Dermis microvascular lymphatic vessel endothelial cell (primary cell): ENCODE measurements at regions not wholly inside any gene's neighbourhood (a gene's known extent, or its start where the extent isn't known, plus 50 kb on each side); places are given as distances from the start of the nearest gene placed in this dataset.
"Not testable (repeated sequence)": the region's sequence is repeated elsewhere in the genome, so short reads cannot be mapped to it uniquely, and the experiment has no call there.

Experiments used
- DNase-seq, 2 donors: peaks; one replicate each; pipeline versions ENCODE4 v3.0.0 to v3.0.0-alpha.2; 2010; ENCODE audit warnings: low read depth in 2 of 2

- not testable (repeated sequence) for DNase-seq
These were observed 176.4 kb downstream of the AKR1D1 start for GRCh38 chr7:138252666-138253065.

- DNase-seq: no peak
These were observed 178.2 kb downstream of the AKR1D1 start for GRCh38 chr7:138254444-138254843.

GRCh38 chr7:138257459-138258196 lies 181.4 kb downstream of the AKR1D1 start:
- peak in 1 of 2 donors; percentile 68 for DNase-seq

- peak in 1 of 2 donors; percentile 2 for DNase-seq
These were observed 181.9 kb downstream of the AKR1D1 start for GRCh38 chr7:138258197-138258559.

GRCh38 chr7:138259675-138260074 lies 183.4 kb downstream of the AKR1D1 start:
- DNase-seq: no peak

DNA sequence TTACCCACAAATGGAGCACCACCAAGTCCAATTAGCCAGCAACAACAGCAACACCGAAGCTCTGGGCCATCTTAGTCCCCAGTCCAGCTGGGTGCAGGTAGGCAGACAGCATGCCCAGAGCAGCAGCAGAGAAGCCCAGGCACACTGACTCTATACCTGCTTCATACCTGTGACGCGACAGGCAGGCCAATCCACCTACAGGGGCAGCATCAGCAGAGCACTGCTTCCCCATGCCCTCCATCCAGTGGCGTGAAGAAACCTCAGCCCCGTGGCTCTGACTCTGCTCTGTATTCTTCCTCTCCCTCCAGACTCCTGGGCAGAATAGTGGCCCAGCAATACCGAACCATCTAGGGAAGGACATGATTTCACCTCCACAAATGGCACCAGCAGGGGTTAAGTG lies 191.7 kb downstream of the AKR1D1 start:
- no peak for DNase-seq

- DNase-seq: no peak
These were observed 183.2 kb upstream of the TRIM24 start for GRCh38 chr7:138276891-138277290.

- DNase-seq: no peak
These were observed 181.5 kb upstream of the TRIM24 start for GRCh38 chr7:138278601-138279000.

- DNase-seq: no peak
These were observed 177.1 kb upstream of the TRIM24 start for GRCh38 chr7:138282997-138283396.

GRCh38 chr7:138285129-138285528 lies 174.9 kb upstream of the TRIM24 start:
- DNase-seq: no peak

GRCh38 chr7:138286846-138287245 lies 173.2 kb upstream of the TRIM24 start:
- DNase-seq: no peak

DNA sequence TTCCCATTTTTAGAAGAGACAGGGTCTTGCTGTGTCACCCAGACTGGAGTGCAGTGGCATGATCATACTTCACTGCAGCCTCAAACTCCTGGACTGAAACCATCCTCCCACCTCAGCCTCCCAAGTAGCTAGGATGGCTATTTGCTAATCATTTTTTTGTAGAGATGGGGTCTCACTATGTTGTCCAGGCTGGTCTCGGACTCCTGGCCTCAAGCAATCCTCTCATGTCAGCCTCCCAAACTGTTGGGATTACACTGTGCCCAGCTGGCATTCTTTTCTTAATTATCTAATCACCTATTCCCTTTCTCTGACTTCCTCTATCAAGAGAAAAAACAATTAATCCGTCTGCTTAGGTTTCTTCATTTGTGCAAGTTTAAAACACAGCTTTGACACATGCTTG lies 172.5 kb upstream of the TRIM24 start:
- DNase-seq: no peak

DNA sequence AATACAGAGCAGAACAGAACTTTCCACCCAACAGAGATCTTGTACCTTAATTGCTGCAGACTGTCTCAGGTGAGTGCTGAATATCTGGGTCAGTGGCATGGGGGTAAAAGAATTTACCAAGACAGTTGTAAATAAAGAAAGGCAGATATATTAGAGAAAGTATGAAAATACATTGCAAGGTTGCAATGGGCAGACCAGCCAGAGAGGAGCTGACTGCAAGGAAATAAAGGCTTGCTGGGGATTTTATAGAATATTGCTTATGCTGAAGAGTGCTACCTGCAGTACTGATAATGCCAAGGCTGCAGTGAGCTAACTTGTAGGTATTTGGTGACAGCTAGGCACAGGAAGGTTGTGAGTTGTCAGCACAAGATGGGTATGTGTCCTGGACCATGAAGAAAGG lies 171.0 kb upstream of the TRIM24 start:
- DNase-seq: no peak

GRCh38 chr7:138289864-138290263 lies 170.2 kb upstream of the TRIM24 start:
- no peak for DNase-seq

DNA sequence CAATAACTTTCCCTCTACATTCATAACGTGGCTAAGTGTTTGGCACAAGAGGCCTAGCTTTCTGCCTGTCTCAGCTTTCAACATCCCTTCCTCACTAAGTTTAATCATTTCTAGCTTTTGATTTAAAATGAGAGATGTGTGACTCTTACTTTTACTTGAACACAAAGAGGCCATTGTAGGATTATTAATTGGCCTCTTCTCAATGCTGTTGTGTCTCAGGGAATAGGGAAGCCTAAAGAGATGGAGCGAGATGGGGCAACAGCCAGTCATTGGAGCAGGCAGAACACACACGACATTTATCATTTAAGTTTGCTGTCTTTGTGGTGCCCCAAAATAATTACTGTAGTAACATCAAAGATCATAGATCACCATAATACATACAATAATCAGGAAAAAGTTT lies 167.1 kb upstream of the TRIM24 start:
- DNase-seq: no peak

DNA sequence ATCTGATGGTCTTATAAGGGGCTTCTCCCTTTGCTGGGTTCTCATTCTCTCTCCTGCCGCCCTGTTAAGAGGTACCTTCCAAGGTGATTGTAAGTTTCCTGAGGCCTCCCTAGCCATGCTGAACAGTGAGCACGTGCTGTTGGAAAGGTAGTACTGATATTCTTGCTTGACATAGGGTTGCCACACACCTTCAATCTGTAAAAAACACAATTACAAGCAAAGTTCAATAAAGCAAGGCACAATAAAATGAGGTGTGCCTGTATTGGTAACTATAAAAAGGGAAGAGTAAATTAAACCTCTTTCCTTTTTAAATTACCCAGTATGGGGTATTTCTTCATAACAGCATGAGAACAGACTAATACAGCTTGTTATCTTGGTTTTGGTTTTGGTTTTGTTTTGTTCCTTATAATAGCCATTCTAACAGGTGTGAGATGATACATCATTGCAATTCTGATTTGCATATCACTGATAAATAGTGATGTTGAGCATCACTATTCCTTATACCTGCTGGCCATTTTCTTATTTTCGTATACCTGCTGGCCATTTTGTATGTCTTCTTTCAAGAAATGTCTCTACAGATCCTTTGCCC lies 164.9 kb upstream of the TRIM24 start:
- no peak for DNase-seq

DNA sequence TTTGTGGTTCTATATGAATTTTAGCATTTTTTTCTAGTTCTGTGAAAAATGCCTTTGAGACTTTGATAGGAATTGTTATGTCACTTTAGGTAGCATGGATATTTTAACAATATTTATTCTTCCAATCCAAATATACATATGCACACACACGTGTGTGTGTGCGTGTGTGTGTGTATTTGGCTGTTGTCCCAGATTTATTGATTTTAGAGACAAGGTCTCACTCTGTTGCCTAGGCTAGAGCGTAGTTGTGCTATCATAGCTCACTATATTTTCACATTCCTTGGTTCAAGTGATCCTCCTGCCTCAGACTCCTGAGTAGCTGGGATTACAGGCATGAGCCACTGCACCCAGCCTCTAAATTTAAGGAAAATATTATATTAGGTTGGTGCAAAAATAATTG lies 162.5 kb upstream of the TRIM24 start:
- DNase-seq: no peak

DNA sequence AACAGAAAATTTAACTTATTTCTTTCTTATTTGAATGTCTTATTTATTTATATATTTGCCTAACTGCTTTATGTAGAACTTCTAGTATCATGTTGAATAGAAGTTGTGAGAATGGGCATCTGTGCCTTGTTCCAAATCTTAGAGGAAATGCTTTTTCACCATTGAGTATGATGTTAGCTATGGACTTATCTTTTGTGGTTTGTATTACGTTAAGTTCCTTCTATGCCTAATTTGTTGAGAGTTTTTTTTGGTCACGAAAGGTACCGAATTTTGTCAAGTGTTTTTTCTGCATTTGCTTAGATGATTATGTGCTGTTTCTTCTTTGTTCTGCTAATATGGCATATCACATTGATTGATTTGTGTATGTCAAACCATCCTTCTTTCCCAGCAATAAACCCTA lies 161.0 kb upstream of the TRIM24 start:
- no peak for DNase-seq

GRCh38 chr7:138303230-138304070 lies 156.6 kb upstream of the TRIM24 start:
- DNase-seq: no peak

DNA sequence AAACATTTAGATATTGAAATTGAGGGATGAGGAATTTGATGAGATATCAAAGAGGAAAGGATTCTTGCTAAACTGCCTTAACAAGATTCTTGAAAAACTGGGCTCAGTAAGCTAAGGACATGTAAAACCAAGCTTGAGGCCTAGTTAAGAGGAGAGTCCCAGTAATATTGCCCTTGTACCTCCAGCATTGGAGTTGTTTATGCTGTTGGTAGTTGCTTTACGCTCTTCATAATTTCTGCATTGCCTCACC lies 156.1 kb upstream of the TRIM24 start:
- no peak for DNase-seq

- DNase-seq: no peak
These were observed 152.4 kb upstream of the TRIM24 start for GRCh38 chr7:138307633-138308032.

- no peak for DNase-seq
These were observed 151.9 kb upstream of the TRIM24 start for GRCh38 chr7:138308136-138308535.

DNA sequence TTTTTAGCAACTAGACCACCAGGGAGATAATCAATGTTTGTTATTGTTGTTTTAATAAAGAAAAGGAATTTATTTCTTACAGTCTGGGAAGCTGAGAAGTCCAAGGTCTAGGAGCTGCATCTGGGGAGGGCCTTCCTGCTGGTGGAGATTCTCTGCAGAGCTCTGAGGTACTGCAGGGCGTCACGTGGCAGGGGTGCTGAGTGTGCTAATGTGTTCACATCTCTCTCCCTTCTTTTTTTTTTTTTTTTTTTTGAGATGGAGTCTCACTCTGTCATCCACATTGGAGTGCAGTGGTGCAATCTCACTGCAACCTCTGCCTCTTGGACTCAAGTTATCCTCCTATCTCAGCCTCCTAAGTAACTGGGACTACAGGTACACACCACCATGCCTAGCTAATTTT lies 150.9 kb upstream of the TRIM24 start:
- DNase-seq: no peak
